ENCODE measurements at regions not wholly inside any gene's neighbourhood (a gene's known extent, or its start where the extent isn't known, plus 50 kb on each side); places are given as distances from the start of the nearest gene placed in this dataset.
"Not testable (repeated sequence)": the region's sequence is repeated elsewhere in the genome, so short reads cannot be mapped to it uniquely, and the experiment has no call there.

GRCh38 chr20:59110607-59111006 is 53.0 kb upstream of the ZNF831 start:
- peak; percentile 96 for FAIRE-seq

GRCh38 chr20:59105581-59105980 is 58.0 kb upstream of the ZNF831 start:
- FAIRE-seq, result no peak

GRCh38 chr20:59104831-59105230 is 58.8 kb upstream of the ZNF831 start:
- no peak for FAIRE-seq

GRCh38 chr20:59103573-59103972 is 60.0 kb upstream of the ZNF831 start:
- no peak for FAIRE-seq

- no peak for FAIRE-seq
These were observed 60.3 kb upstream of the PRELID3B start for GRCh38 chr20:59102841-59103299.

GRCh38 chr20:59101961-59102360 is 59.4 kb upstream of the PRELID3B start:
- no peak for FAIRE-seq

- FAIRE-seq, result not testable (repeated sequence)
These were observed 57.3 kb upstream of the PRELID3B start for GRCh38 chr20:59099864-59100263.

- no peak for FAIRE-seq
These were observed 52.6 kb upstream of the PRELID3B start for GRCh38 chr20:59095140-59095539.

- no peak for FAIRE-seq
These were observed 52.0 kb upstream of the PRELID3B start for GRCh38 chr20:59094576-59094975.

Data from TTC549 (cell line).